H9 (cell line): ENCODE measurements at regions not wholly inside any gene's neighbourhood (a gene's known extent, or its start where the extent isn't known, plus 50 kb on each side); places are given as distances from the start of the nearest gene placed in this dataset.

Source experiments
- DNase-seq: peaks from one replicate; pipeline ENCODE4 v3.0.0-alpha.2; 2017
- H2AFZ ChIP-seq: one replicate; pipeline ENCODE4 v1.6.1; 2013; ENCODE audit warnings: mild to moderate bottlenecking, low read length, control low read depth, moderate library complexity
- H2AK5ac ChIP-seq: 2 replicates; pipeline ENCODE4 v1.6.1; 2013; ENCODE audit warnings: low read length, control low read depth, mixed read lengths; ENCODE audit not compliant: insufficient read length
- H2BK120ac ChIP-seq: one replicate; pipeline ENCODE4 v1.6.1; 2013; ENCODE audit warnings: low read depth, mild to moderate bottlenecking, low read length, control low read depth, inconsistent platforms; ENCODE audit not compliant: poor library complexity, severe bottlenecking
- H2BK12ac ChIP-seq: 2 replicates; pipeline ENCODE4 v1.6.1; 2013; ENCODE audit warnings: low read length, control low read depth, mixed read lengths, low read depth; ENCODE audit not compliant: insufficient read length
- H2BK15ac ChIP-seq: 2 replicates; pipeline ENCODE4 v1.6.1; 2013; ENCODE audit warnings: low read depth, low read length, control low read depth
- H2BK20ac ChIP-seq: one replicate; pipeline ENCODE4 v1.6.1; 2013; ENCODE audit warnings: low read depth, mild to moderate bottlenecking, low read length, control low read depth, inconsistent platforms; ENCODE audit not compliant: poor library complexity, severe bottlenecking
- H2BK5ac ChIP-seq: 2 replicates; pipeline ENCODE4 v1.6.1; 2013; ENCODE audit warnings: low read length, control low read depth, mixed read lengths; ENCODE audit not compliant: insufficient read length
- H3K14ac ChIP-seq: 2 replicates; pipeline ENCODE4 v1.6.1; 2013; ENCODE audit warnings: low read length, control low read depth; ENCODE audit not compliant: insufficient read depth
- H3K18ac ChIP-seq: 2 replicates; pipeline ENCODE4 v1.6.1; 2013; ENCODE audit warnings: low read depth, mild to moderate bottlenecking, mixed read lengths, low read length, control low read depth; ENCODE audit not compliant: insufficient read length
- H3K23ac ChIP-seq: 2 replicates; pipeline ENCODE4 v1.6.1; 2013; ENCODE audit warnings: low read length, control low read depth, mixed read lengths, low read depth; ENCODE audit not compliant: insufficient read length
- H3K23me2 ChIP-seq: 2 replicates; pipeline ENCODE4 v1.6.1; 2013; ENCODE audit warnings: low read depth, mild to moderate bottlenecking, mixed read lengths, low read length, control low read depth; ENCODE audit not compliant: insufficient read length, poor library complexity, severe bottlenecking
- H3K27ac ChIP-seq: 2 replicates; pipeline ENCODE4 v1.5.1; 2013; ENCODE audit warnings: low read length, control low read depth, mixed read lengths, low read depth; ENCODE audit not compliant: insufficient read length
- H3K27me3 ChIP-seq: 2 replicates; pipeline ENCODE4 v1.6.1; 2013; ENCODE audit warnings: low read length, control low read depth, inconsistent platforms; ENCODE audit not compliant: insufficient read depth
- H3K4ac ChIP-seq: 2 replicates; pipeline ENCODE4 v1.6.1; 2013; ENCODE audit warnings: low read depth, mild to moderate bottlenecking, control low read depth, inconsistent platforms, low read length, moderate library complexity
- H3K4me1 ChIP-seq: 2 replicates; pipeline ENCODE4 v1.6.1; 2013; ENCODE audit warnings: low read length, control low read depth, inconsistent platforms; ENCODE audit not compliant: insufficient read depth
- H3K4me2 ChIP-seq: 2 replicates; pipeline ENCODE4 v1.6.1; 2013; ENCODE audit warnings: low read length, control low read depth, mixed read lengths; ENCODE audit not compliant: insufficient read length, insufficient read depth
- H3K56ac ChIP-seq: 2 replicates; pipeline ENCODE4 v1.6.1; 2013; ENCODE audit warnings: low read depth, mild to moderate bottlenecking, mixed read lengths, low read length, control low read depth; ENCODE audit not compliant: insufficient read length
- H3K79me1 ChIP-seq: 2 replicates; pipeline ENCODE4 v1.6.1; 2013; ENCODE audit warnings: low read depth, mild to moderate bottlenecking, moderate library complexity, low read length, control low read depth, inconsistent platforms; ENCODE audit not compliant: insufficient read depth, poor library complexity, severe bottlenecking
- H3K79me2 ChIP-seq: 2 replicates; pipeline ENCODE4 v1.6.1; 2013; ENCODE audit warnings: low read length, control low read depth, inconsistent platforms; ENCODE audit not compliant: insufficient read depth
- H3K9ac ChIP-seq: 2 replicates; pipeline ENCODE4 v1.6.1; 2013; ENCODE audit warnings: low read length, control low read depth, mixed read lengths; ENCODE audit not compliant: insufficient read length; ENCODE audit errors: extremely low read depth
- H3K9me3 ChIP-seq: one replicate; pipeline ENCODE4 v1.6.1; 2013; ENCODE audit warnings: low read depth, low read length, inconsistent platforms; ENCODE audit not compliant: control insufficient read depth
- H3T11ph ChIP-seq: one replicate; pipeline ENCODE4 v1.6.1; 2013; ENCODE audit warnings: mild to moderate bottlenecking, low read length, control low read depth, inconsistent platforms
- H4K20me1 ChIP-seq: one replicate; pipeline ENCODE4 v1.6.1; 2013; ENCODE audit not compliant: control insufficient read depth, insufficient read length, insufficient read depth
- H4K5ac ChIP-seq: 2 replicates; pipeline ENCODE4 v1.6.1; 2013; ENCODE audit warnings: low read depth, mild to moderate bottlenecking, mixed read lengths, low read length, control low read depth; ENCODE audit not compliant: insufficient read length
- H4K8ac ChIP-seq: replicated peaks from 2 replicates; pipeline ENCODE4 v1.6.1; 2013; ENCODE audit warnings: low read length, control low read depth, mixed read lengths, low read depth; ENCODE audit not compliant: insufficient read length
- H4K91ac ChIP-seq: 2 replicates; pipeline ENCODE4 v1.6.1; 2013; ENCODE audit warnings: low read depth, mild to moderate bottlenecking, moderate library complexity, mixed read lengths, low read length, control low read depth; ENCODE audit not compliant: insufficient read length
- H3K27ac Mint-ChIP-seq, 3 experiments: 2 replicates in 2 of 3; 3 replicates in 1 of 3; pipeline ENCODE4 v1.8.0; 2020 to 2021; ENCODE audit warnings: mixed read lengths in 3 of 3, mild to moderate bottlenecking in 1 of 3, moderate library complexity in 1 of 3
- H3K27me3 Mint-ChIP-seq: 2 replicates; pipeline ENCODE4 v1.8.0; 2021; ENCODE audit warnings: low read depth, mild to moderate bottlenecking, moderate library complexity, mixed read lengths
- H3K36me3 Mint-ChIP-seq, 3 experiments: 2 replicates in 2 of 3; 3 replicates in 1 of 3; pipeline ENCODE4 v1.8.0; 2020 to 2021; ENCODE audit warnings: low read depth in 3 of 3, mixed read lengths in 3 of 3; ENCODE audit not compliant: insufficient read depth in 1 of 3
- H3K4me1 Mint-ChIP-seq, 2 experiments: 2 replicates each; pipeline ENCODE4 v1.8.0; 2020; ENCODE audit warnings: mixed read lengths in 2 of 2
- H3K4me3 Mint-ChIP-seq, 2 experiments: 2 replicates in 1 of 2; 3 replicates in 1 of 2; pipeline ENCODE4 v1.8.0; 2020 to 2021; ENCODE audit warnings: mild to moderate bottlenecking in 2 of 2, mixed read lengths in 2 of 2, moderate library complexity in 1 of 2
- H3K9me3 Mint-ChIP-seq, 2 experiments: 2 replicates in 1 of 2; 3 replicates in 1 of 2; pipeline ENCODE4 v1.8.0; 2020; ENCODE audit warnings: mild to moderate bottlenecking in 2 of 2, mixed read lengths in 2 of 2, moderate library complexity in 1 of 2
- WGBS: extraction: QIAGEN DNeasy Blood & Tissue Kit; methylation state at CpG from one replicate; pipeline ENCODE4 v1.1.7; 2013; ENCODE audit warnings: missing lambda C conversion rate, low lambda C conversion rate, mixed read lengths; ENCODE audit not compliant: insufficient read length; ENCODE audit errors: extremely low coverage; 5-methylcytosine and 5-hydroxymethylcytosine counted together
- TF ChIP-seq, protein P1 (sequence below): fragments of 200-600 bp; sonication (generic); conservative IDR thresholded peaks from 3 replicates; pipeline ENCODE4 v1.8.0; 2021; ENCODE audit warnings: antibody characterized with exemption, mild to moderate bottlenecking

- H3K18ac ChIP-seq = no peak overlapping the region
- Mint-ChIP-seq H3K9me3 (peaks cover 3 to 10% of the 10 kb centered on the region in 2 experiments; a peak in 4 of 5 replicates), H3K27ac (no peak overlapping the region), H3K27me3 (no peaks in the 10 kb centered on the region), H3K4me3 (no peak overlapping the region), H3K36me3 (peaks cover 0 to 5% (median 5%) of the 10 kb centered on the region in 3 experiments; a peak in 4 of 7 replicates), H3K4me1 (peaks cover under 1 to 10% of the 10 kb centered on the region in 2 experiments; a peak in 3 of 4 replicates)
- H2BK120ac ChIP-seq = no peak overlapping the region
- no peaks in the 10 kb centered on the region for H3K79me2 ChIP-seq
- no peak overlapping the region for H2AFZ ChIP-seq
- WGBS = 100% methylated on average over 1 of the region's 4 CpGs
- H2BK5ac ChIP-seq = no peak overlapping the region
- no peak overlapping the region for H3K4me2 ChIP-seq
- H4K91ac ChIP-seq = no peak overlapping the region
- no peak overlapping the region for H3K56ac ChIP-seq
- no peaks in the 10 kb centered on the region for H3K4me1 ChIP-seq
- no peak overlapping the region for H3K27ac ChIP-seq
- H3K23me2 ChIP-seq = no peaks in the 10 kb centered on the region
- H3K23ac ChIP-seq = no peak overlapping the region
- no peak overlapping the region for H4K8ac ChIP-seq
- DNase-seq = no peak
- no peak overlapping the region for H2BK12ac ChIP-seq
- H4K5ac ChIP-seq = no peak overlapping the region
- no peak overlapping the region for H2BK15ac ChIP-seq
- no peak overlapping the region for H3T11ph ChIP-seq
- no peak overlapping the region for H2AK5ac ChIP-seq
- H3K14ac ChIP-seq = no peak overlapping the region
- no peak overlapping the region for H2BK20ac ChIP-seq
- no peaks in the 10 kb centered on the region for H3K9me3 ChIP-seq
- TF ChIP-seq, protein P1, sequence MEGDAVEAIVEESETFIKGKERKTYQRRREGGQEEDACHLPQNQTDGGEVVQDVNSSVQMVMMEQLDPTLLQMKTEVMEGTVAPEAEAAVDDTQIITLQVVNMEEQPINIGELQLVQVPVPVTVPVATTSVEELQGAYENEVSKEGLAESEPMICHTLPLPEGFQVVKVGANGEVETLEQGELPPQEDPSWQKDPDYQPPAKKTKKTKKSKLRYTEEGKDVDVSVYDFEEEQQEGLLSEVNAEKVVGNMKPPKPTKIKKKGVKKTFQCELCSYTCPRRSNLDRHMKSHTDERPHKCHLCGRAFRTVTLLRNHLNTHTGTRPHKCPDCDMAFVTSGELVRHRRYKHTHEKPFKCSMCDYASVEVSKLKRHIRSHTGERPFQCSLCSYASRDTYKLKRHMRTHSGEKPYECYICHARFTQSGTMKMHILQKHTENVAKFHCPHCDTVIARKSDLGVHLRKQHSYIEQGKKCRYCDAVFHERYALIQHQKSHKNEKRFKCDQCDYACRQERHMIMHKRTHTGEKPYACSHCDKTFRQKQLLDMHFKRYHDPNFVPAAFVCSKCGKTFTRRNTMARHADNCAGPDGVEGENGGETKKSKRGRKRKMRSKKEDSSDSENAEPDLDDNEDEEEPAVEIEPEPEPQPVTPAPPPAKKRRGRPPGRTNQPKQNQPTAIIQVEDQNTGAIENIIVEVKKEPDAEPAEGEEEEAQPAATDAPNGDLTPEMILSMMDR = no peak
- H3K79me1 ChIP-seq = no peaks in the 10 kb centered on the region
- no peaks in the 10 kb centered on the region for H3K27me3 ChIP-seq
- H3K9ac ChIP-seq = no peak overlapping the region
- H3K4ac ChIP-seq = no peak overlapping the region
- no peaks in the 10 kb centered on the region for H4K20me1 ChIP-seq
Measured at GRCh38 chr5:167458412-167458811, 833.0 kb upstream of the WWC1 start.
